ENCODE measurements at regions not wholly inside any gene's neighbourhood (a gene's known extent, or its start where the extent isn't known, plus 50 kb on each side); places are given as distances from the start of the nearest gene placed in this dataset.

GRCh38 chr3:194739498-194740284 is 54.0 kb downstream of the FAM43A start:
- no peak for TF ChIP-seq NFYB (CRISPR knock-in tag; IDR thresholded peaks at IDR 0.05)
- TF ChIP-seq ZSCAN29 (CRISPR knock-in tag; conservative IDR thresholded peaks at IDR 0.05) = no peak
- TF ChIP-seq SRF (IDR thresholded peaks at IDR 0.05; ENCODE audit: low read depth, low read length) = no peak
- no peak for TF ChIP-seq CTCF (CRISPR knock-in tag; IDR thresholded peaks at IDR 0.05)
- TF ChIP-seq TAF1 (CRISPR knock-in tag; IDR thresholded peaks at IDR 0.05) = no peak
- no peak for TF ChIP-seq POLR2AphosphoS5 (IDR thresholded peaks at IDR 0.05; ENCODE audit: low read depth, low read length)
- TF ChIP-seq SIN3A (IDR thresholded peaks at IDR 0.05; ENCODE audit: borderline replicate concordance, low read depth, low read length) = no peak
- no peak for TF ChIP-seq TARDBP (CRISPR knock-in tag; IDR thresholded peaks at IDR 0.05)
- no peak for TF ChIP-seq ATF2 (CRISPR knock-in tag; IDR thresholded peaks at IDR 0.05)
- no peak for TF ChIP-seq TEF (CRISPR knock-in tag; IDR thresholded peaks at IDR 0.05)
